ENCODE measurements at regions not wholly inside any gene's neighbourhood (a gene's known extent, or its start where the extent isn't known, plus 50 kb on each side); places are given as distances from the start of the nearest gene placed in this dataset.

DNA sequence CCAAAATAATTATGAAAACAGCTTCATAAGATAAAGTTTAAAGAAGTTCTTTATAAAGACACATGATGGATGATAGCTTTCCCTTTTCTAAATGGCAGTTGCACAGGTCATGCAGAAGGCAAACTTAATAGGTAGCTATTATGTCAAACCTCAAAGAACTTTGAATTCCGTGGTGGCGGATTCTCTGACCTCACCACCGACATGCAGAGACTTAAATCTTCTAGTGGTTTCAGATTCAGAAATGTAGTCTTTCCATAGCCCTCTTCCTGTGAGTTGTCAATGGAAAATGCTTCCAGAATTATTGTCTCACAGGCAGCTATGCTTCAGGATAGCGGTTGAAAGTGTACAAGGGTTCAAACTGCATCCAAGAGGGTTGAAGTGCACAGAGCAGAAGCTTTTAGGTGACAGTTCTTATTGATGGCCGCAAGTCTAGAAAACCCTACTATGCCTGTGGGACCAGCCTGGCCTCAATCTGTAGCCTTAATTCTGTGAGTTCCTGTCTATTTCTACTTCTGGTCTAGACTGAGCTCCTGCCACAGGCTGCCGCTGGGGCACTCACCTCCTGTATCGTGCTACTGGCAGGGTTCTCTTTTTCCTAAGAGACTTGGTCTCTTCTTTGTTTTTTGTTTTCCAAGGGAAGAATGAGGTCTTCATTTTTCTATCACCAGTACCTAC is 117.0 kb upstream of the ERRFI1 start:
- no peak overlapping the region for H2BK5ac ChIP-seq (ENCODE audit: low read depth, low read length, poor library complexity, severe bottlenecking)
- WGBS, 2 experiments (ENCODE audit: extremely low coverage in 2 of 2, insufficient read length in 1 of 2), result 75% methylated on average over 1 of the region's 7 CpGs; no CpG with 5 or more reads in 1 of the 2 experiments
- H3K18ac ChIP-seq (ENCODE audit: low read depth, low read length), result peak overlapping the region; percentile 63; the same call in 1 of the 2 replicates
- H3K4ac ChIP-seq (ENCODE audit: low read depth, low read length), result 0 out of 2 replicates have a peak overlapping the region, but pooled peaks have one; percentile 6
- no peak overlapping the region for H3K56ac ChIP-seq (ENCODE audit: extremely low read depth, insufficient read depth, low read length)
- no peak overlapping the region; the same call in 1 of the 2 replicates for H3K23ac ChIP-seq (ENCODE audit: low read depth, low read length)
- no peaks in the 10 kb centered on the region for H3K9me3 ChIP-seq (ENCODE audit: control insufficient read depth, insufficient read depth, low read length)
- no peak overlapping the region; the same call in 1 of the 2 replicates for H4K91ac ChIP-seq (ENCODE audit: insufficient read depth, low read depth, low read length)
- dilution Hi-C loops (cut with HindIII; ENCODE audit: low sequenced_read_pairs, unreplicated experiment) (no loop called here), intact Hi-C loops (cut with micrococcal nuclease) (no loop called here), in situ Hi-C loops (cut with MboI; ENCODE audit: low sequenced_read_pairs) (no loop called here)
- peaks cover 3% of the 10 kb centered on the region; the same call in 1 of the 2 replicates for H3K4me1 ChIP-seq (ENCODE audit: control insufficient read depth, insufficient read depth, low read length)
- no peak overlapping the region for H2AFZ ChIP-seq (replicated peaks; ENCODE audit: low read length, poor library complexity)
- no peak for ATAC-seq (ENCODE audit: low read depth)
- no peaks in the 10 kb centered on the region for H3K9me1 ChIP-seq (ENCODE audit: insufficient read depth, low read length)
- CTCF ChIA-PET, result no interaction called here
- H3K4me3 ChIP-seq (ENCODE audit: insufficient read depth, low read depth, low read length), result no peak overlapping the region
- peak overlapping the region; percentile 63 for H4K5ac ChIP-seq (ENCODE audit: low read depth, low read length)
- H3K14ac ChIP-seq (replicated peaks; ENCODE audit: low read depth, low read length), result 0 out of 2 replicates have a peak overlapping the region, but pooled peaks have one; percentile 1
- no peak overlapping the region for H3K4me2 ChIP-seq (ENCODE audit: low read depth, low read length)
- no peaks in the 10 kb centered on the region for H4K20me1 ChIP-seq (ENCODE audit: insufficient read depth, low read length)
- H3K27me3 ChIP-seq (ENCODE audit: control insufficient read depth, insufficient read depth, low read length), result no peaks in the 10 kb centered on the region
- H4K8ac ChIP-seq (ENCODE audit: low read depth in 2 of 2, low read length in 2 of 2), result no peak overlapping the region; a peak in 1 of 4 replicates
- H2AK9ac ChIP-seq (replicated peaks; ENCODE audit: low read depth, low read length, poor library complexity), result no peak overlapping the region
- DNase-seq, result peak; percentile 74
- no peak overlapping the region for H3K27ac ChIP-seq (ENCODE audit: insufficient read depth, low read length)
- H2BK120ac ChIP-seq (ENCODE audit: low read depth, low read length), result no peak overlapping the region
- no peak overlapping the region for H2AK5ac ChIP-seq (ENCODE audit: low read depth, low read length)
- no TSS peak for BruUV-seq (replicated peaks)
- POLR2A ChIA-PET (ENCODE audit: unreplicated experiment), result interaction anchor here (0.5 kb wide), 1 partner anchor 68 kb away, joined by 4 read pairs; no protein-coding TSS in a partner anchor
- no peak overlapping the region for H3K9ac ChIP-seq (ENCODE audit: low read depth, low read length)
- H2BK15ac ChIP-seq (ENCODE audit: low read depth, low read length), result no peak overlapping the region; the same call in 2 of the 3 replicates
- H2BK20ac ChIP-seq (ENCODE audit: low read depth, low read length), result no peak overlapping the region
- no peaks in the 10 kb centered on the region for H3K79me1 ChIP-seq (ENCODE audit: low read depth in 1 of 2, low read length in 2 of 2)
- H3K36me3 ChIP-seq (ENCODE audit: control insufficient read depth, insufficient read depth, low read length), result no peaks in the 10 kb centered on the region
- TF ChIP-seq, protein P1, sequence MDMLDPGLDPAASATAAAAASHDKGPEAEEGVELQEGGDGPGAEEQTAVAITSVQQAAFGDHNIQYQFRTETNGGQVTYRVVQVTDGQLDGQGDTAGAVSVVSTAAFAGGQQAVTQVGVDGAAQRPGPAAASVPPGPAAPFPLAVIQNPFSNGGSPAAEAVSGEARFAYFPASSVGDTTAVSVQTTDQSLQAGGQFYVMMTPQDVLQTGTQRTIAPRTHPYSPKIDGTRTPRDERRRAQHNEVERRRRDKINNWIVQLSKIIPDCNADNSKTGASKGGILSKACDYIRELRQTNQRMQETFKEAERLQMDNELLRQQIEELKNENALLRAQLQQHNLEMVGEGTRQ (IDR thresholded peaks at IDR 0.05; ENCODE audit: low read depth, low read length), result no peak
- no peak for TF ChIP-seq RFX5 (IDR thresholded peaks at IDR 0.05; ENCODE audit: low read depth, low read length)
- no peak for TF ChIP-seq RCOR1 (IDR thresholded peaks at IDR 0.05; ENCODE audit: insufficient replicate concordance, low read length)
- TF ChIP-seq SMC3 (IDR thresholded peaks at IDR 0.05; ENCODE audit: low read depth, low read length), result no peak
- no peak for TF ChIP-seq POLR2A (IDR thresholded peaks at IDR 0.05; ENCODE audit: low read depth, low read length)
- TF ChIP-seq RAD21 (IDR thresholded peaks at IDR 0.05; ENCODE audit: low read length), result no peak
- TF ChIP-seq MXI1 (IDR thresholded peaks at IDR 0.05; ENCODE audit: borderline replicate concordance, low read depth, low read length), result no peak
- no peak for TF ChIP-seq MAZ (IDR thresholded peaks at IDR 0.05; ENCODE audit: borderline replicate concordance, low read depth, low read length)
- TF ChIP-seq BHLHE40 (IDR thresholded peaks at IDR 0.05; ENCODE audit: low read depth, low read length), result no peak
- TF ChIP-seq CEBPB (IDR thresholded peaks at IDR 0.05; ENCODE audit: low read depth, low read length), result no peak
- TF ChIP-seq NFE2L2 (IDR thresholded peaks at IDR 0.05; ENCODE audit: low read depth, low read length), result no peak
- no peak for TF ChIP-seq FOS (IDR thresholded peaks at IDR 0.05; ENCODE audit: low read depth, low read length)
- TF ChIP-seq, protein P2, sequence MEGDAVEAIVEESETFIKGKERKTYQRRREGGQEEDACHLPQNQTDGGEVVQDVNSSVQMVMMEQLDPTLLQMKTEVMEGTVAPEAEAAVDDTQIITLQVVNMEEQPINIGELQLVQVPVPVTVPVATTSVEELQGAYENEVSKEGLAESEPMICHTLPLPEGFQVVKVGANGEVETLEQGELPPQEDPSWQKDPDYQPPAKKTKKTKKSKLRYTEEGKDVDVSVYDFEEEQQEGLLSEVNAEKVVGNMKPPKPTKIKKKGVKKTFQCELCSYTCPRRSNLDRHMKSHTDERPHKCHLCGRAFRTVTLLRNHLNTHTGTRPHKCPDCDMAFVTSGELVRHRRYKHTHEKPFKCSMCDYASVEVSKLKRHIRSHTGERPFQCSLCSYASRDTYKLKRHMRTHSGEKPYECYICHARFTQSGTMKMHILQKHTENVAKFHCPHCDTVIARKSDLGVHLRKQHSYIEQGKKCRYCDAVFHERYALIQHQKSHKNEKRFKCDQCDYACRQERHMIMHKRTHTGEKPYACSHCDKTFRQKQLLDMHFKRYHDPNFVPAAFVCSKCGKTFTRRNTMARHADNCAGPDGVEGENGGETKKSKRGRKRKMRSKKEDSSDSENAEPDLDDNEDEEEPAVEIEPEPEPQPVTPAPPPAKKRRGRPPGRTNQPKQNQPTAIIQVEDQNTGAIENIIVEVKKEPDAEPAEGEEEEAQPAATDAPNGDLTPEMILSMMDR (conservative IDR thresholded peaks at IDR 0.05; ENCODE audit: low read depth, low read length), result no peak
- no peak for TF ChIP-seq MAFK (IDR thresholded peaks at IDR 0.05; ENCODE audit: low read depth, low read length)
- TF ChIP-seq, protein P3, sequence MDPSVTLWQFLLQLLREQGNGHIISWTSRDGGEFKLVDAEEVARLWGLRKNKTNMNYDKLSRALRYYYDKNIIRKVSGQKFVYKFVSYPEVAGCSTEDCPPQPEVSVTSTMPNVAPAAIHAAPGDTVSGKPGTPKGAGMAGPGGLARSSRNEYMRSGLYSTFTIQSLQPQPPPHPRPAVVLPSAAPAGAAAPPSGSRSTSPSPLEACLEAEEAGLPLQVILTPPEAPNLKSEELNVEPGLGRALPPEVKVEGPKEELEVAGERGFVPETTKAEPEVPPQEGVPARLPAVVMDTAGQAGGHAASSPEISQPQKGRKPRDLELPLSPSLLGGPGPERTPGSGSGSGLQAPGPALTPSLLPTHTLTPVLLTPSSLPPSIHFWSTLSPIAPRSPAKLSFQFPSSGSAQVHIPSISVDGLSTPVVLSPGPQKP (IDR thresholded peaks at IDR 0.05; ENCODE audit: borderline replicate concordance, low read depth, low read length), result no peak
